GM21390 (cell line): ENCODE measurements at regions not wholly inside any gene's neighbourhood (a gene's known extent, or its start where the extent isn't known, plus 50 kb on each side); places are given as distances from the start of the nearest gene placed in this dataset.

Experiments used
- ATAC-seq: cut with Tn5 transposase; IDR thresholded peaks from one replicate; pipeline ENCODE4 v1.9.1; 2021; ENCODE audit not compliant: unreplicated experiment

- no peak for ATAC-seq
These were observed 91.3 kb upstream of the RPL34 start for GRCh38 chr4:108529102-108529501.

GRCh38 chr4:108527723-108528122 lies 92.7 kb upstream of the RPL34 start:
- ATAC-seq, result no peak

- ATAC-seq, result no peak
These were observed 99.6 kb upstream of the RPL34 start for GRCh38 chr4:108520807-108521206.

GRCh38 chr4:108519911-108520601 lies 100.3 kb upstream of the RPL34 start:
- no peak for ATAC-seq

GRCh38 chr4:108519208-108519833 lies 101.1 kb upstream of the RPL34 start:
- ATAC-seq, result no peak

GRCh38 chr4:108512615-108513505 lies 107.5 kb upstream of the RPL34 start:
- no peak for ATAC-seq

GRCh38 chr4:108511618-108512017 lies 108.8 kb upstream of the RPL34 start:
- no peak for ATAC-seq

GRCh38 chr4:108502356-108502755 lies 118.0 kb upstream of the RPL34 start:
- no peak for ATAC-seq

- ATAC-seq, result no peak
These were observed 121.5 kb upstream of the RPL34 start for GRCh38 chr4:108498925-108499324.

GRCh38 chr4:108493596-108493931 lies 126.8 kb upstream of the RPL34 start:
- no peak for ATAC-seq

- no peak for ATAC-seq
These were observed 127.4 kb upstream of the RPL34 start for GRCh38 chr4:108492816-108493595.

- no peak for ATAC-seq
These were observed 131.5 kb upstream of the RPL34 start for GRCh38 chr4:108488865-108489264.

- no peak for ATAC-seq
These were observed 134.3 kb upstream of the RPL34 start for GRCh38 chr4:108486046-108486445.

- ATAC-seq, result no peak
These were observed 136.2 kb upstream of the RPL34 start for GRCh38 chr4:108484187-108484586.

GRCh38 chr4:108483650-108484049 lies 136.7 kb upstream of the RPL34 start:
- no peak for ATAC-seq

- ATAC-seq, result no peak
These were observed 137.3 kb upstream of the RPL34 start for GRCh38 chr4:108483079-108483478.

- no peak for ATAC-seq
These were observed 139.5 kb upstream of the RPL34 start for GRCh38 chr4:108480881-108481280.

GRCh38 chr4:108477527-108478108 lies 142.8 kb upstream of the RPL34 start:
- ATAC-seq, result no peak

GRCh38 chr4:108473163-108473720 lies 147.1 kb upstream of the RPL34 start:
- no peak for ATAC-seq
